Stimulated activated naive CD4-positive, alpha-beta T cell (primary cell): ENCODE measurements at regions not wholly inside any gene's neighbourhood (a gene's known extent, or its start where the extent isn't known, plus 50 kb on each side); places are given as distances from the start of the nearest gene placed in this dataset.
A peak's percentile ranks its signal among the peaks of the same experiment; 100 is the strongest.

Source experiments
- DNase-seq, 6 experiments: peaks; one replicate each; lab custom pipeline; 2025; lab: John Stamatoyannopoulos, UW

GRCh38 chr2:236499691-236500578, 69.7 kb upstream of the ACKR3 start:
- no peak for DNase-seq

DNA sequence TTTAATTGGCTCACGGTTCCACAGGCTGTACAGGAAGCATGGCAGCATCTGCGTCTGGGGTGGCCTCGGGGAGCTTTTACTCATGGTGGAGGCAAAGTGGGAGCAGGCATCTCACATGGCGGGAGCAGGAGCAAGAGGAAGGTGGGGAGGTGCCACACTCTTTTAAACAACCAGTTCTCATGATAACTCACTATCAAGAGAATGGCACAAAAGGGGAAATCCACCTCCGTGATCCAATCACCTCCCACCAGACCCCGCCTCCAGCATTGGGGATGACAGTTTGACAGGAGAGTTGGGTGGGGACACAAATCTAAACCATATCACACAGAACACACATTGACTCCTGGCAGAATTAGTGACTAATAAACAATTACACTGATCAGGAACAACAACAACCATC, 68.6 kb upstream of the ACKR3 start:
- DNase-seq, result no peak

- no peak for DNase-seq
These were observed 68.1 kb upstream of the ACKR3 start for GRCh38 chr2:236501531-236501930.

DNA sequence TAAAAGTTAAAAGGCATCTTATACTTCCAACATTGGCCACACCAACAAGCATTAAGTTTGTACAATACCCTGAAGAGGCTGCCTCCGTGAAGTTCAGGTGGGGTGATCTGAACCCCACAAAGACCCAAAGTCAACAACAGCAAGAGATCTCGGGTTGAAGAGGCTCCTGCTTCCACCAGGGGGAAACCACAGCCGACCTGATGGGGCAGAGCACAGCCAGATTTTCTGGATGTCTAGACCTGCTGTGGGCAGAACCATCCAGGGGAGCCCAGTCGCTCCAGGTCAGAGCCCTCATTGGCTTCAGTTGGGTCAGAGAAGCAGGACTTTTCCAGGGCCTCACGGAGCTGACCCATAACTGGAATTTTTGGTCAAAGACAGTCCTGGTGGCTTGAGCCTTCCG, 66.5 kb upstream of the ACKR3 start:
- DNase-seq, result no peak

GRCh38 chr2:236503583-236503982, 66.0 kb upstream of the ACKR3 start:
- no peak for DNase-seq

DNA sequence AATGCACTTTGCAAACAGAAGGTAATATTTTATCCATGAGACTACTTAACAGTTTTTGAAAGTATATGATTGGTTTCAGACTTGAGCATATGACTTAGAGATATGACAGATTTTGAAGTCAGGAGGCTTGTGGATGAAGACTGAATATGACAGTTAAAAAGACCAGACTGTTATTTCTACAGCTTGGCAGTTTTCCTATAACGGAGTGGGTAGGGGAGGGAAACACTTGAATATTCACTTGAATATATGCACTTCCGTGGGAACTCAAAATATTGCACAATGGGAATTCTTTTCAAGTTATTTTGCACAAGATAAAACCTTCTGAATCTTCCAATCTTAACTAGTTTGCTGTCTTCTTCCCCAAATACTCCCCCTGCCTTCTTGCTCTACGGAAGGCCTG, 64.6 kb upstream of the ACKR3 start:
- no peak for DNase-seq

GRCh38 chr2:236505648-236506047, 64.0 kb upstream of the ACKR3 start:
- DNase-seq, result no peak

- peak; percentile 10 to 59 (median 32) for DNase-seq
These were observed 62.1 kb upstream of the ACKR3 start for GRCh38 chr2:236507393-236508085.

GRCh38 chr2:236508466-236508865, 61.2 kb upstream of the ACKR3 start:
- DNase-seq, result no peak

GRCh38 chr2:236510034-236510433, 59.6 kb upstream of the ACKR3 start:
- DNase-seq, result no peak

GRCh38 chr2:236511266-236511665, 58.4 kb upstream of the ACKR3 start:
- no peak for DNase-seq

DNA sequence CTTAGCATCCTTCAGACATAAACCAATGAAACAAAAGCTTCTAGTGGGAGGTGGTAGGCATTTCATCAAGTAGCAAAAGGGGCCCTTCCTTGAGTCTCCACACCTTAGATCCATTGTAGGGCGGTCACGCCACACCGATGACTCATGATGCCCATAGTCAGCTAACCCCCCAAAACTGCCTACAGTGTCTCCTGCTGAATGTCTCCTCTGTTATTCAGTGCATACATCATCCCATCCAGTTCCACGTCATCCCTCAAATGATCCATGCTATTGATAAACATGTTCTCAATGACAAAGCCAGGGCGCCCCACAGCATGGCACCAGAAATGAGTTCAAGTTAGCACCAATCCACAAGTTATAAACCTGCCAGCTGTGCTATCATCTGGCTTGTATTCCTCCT, 57.4 kb upstream of the ACKR3 start:
- DNase-seq, result no peak

DNA sequence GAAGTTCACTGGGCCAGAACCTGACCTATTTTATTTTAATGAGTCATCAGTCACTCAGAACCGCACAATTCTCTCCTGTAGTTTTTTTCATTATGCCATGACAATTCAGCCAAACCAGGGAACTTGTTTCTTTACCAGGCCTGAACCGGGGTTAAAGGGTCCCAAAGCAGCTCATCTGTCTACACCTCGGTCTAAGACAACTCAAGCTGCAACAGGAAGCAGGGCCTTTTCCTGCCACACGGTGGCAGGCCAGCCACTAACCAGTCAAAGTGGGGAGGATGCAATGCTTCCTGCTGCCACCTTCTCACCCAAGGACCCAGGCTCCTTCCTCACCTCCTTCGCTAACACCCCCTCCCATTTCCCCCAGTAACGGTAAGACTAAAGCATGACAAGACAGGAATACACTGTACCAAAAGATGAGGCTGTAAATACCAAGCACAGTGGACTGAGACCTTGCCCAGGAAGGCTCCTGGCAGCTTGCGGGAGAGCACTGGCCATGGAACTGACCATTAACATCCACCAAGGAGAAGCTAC, 56.7 kb upstream of the ACKR3 start:
- peak; percentile 44 to 68 (median 51) for DNase-seq

DNA sequence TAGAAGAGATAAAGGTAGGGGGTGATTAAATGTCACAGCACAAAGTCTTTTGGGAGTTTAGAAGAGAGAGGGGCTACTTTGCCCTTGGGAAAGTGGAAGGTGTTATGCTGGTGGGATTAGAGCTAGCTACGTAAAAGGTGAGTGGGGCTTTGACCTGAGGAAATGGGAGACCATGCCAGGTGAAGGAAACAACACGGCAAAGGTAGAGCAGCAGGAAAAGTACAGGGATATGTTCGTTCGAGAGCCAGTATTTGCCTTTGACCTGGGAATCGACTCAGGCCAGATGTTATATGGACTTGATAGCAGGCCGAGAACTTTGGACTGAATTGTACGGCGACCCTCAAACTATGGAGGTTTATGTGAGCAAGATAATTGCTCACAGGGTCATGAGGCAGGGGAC, 55.7 kb upstream of the ACKR3 start:
- DNase-seq, result no peak

GRCh38 chr2:236516708-236517107, 52.9 kb upstream of the ACKR3 start:
- no peak for DNase-seq

- no peak for DNase-seq
These were observed 52.2 kb upstream of the ACKR3 start for GRCh38 chr2:236517251-236518031.
